ENCODE measurements at regions not wholly inside any gene's neighbourhood (a gene's known extent, or its start where the extent isn't known, plus 50 kb on each side); places are given as distances from the start of the nearest gene placed in this dataset.

DNA sequence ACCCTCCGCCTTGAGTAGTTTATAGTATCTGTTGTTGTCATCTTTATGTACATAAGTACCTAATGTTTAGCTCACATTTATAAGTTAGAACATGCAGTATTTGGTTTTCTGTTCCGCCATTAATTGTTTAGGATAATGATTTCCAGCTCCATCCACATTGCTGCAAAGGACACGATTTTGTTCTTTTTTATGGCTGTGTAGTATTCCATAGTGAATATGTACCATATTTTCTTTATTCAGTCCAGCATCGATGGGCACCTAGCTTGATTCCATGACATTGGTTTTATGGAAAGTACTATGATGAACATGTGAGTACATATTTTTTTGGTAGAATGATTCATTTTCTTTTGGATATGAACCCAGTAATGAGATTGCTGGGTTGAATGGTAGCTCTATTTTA lies 174.4 kb upstream of the SPRY2 start:
- no peak for TF ChIP-seq EZH2 (IDR thresholded peaks at IDR 0.05)
- TF ChIP-seq POLR2AphosphoS5 (IDR thresholded peaks at IDR 0.05; ENCODE audit: borderline replicate concordance, low read depth, low read length): no peak
- no peak for TF ChIP-seq FOXP2 (optimal IDR thresholded peaks at IDR 0.05; ENCODE audit: control extremely low read depth, extremely low read length, insufficient read depth)

Measured in SK-N-MC (cell line).